ENCODE measurements at regions not wholly inside any gene's neighbourhood (a gene's known extent, or its start where the extent isn't known, plus 50 kb on each side); places are given as distances from the start of the nearest gene placed in this dataset.
"Not testable (repeated sequence)": the region's sequence is repeated elsewhere in the genome, so short reads cannot be mapped to it uniquely, and the experiment has no call there.

DNA sequence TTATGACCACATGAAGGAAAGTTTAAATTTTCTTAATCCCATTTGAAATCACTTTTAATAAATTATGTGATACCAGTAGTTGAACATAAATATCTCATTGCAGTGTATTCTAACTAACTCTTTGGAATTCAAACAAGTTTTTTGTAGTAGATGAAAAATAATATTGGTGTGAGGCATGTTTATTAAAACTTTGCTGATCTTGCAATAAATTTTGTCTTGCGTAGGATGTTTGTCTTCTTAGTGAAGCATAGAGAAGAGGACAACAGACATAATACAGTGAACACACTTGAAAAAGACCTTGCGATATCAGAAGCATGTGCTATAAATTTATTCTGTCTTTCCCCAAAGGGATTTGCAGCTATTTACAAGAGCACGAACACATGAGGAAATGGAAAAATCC lies 140.7 kb downstream of the HTR1B start:
- DNase-seq, result no peak

GRCh38 chr6:77318256-77318655 lies 145.0 kb downstream of the HTR1B start:
- DNase-seq, result no peak

- no peak for DNase-seq
Measured at GRCh38 chr6:77313595-77313994, 149.7 kb downstream of the HTR1B start.

DNA sequence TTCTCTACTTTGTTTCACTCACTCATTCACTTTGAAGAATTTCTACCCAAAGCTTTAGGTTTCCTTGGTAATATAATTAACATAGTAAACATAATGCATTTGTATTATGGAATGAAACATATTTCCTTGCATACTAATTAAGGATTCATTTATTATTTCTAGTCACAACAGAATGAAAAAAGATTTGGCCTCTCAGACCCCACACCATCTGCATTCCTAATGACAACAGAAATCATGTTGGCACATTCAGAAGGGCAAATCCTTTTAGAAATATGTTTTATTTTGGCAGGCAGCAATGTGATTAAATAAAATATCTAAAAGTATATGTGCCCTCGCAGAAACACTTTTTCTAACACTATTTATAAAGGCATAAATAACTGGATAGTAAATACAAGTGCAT lies 163.4 kb downstream of the HTR1B start:
- DNase-seq, result no peak

GRCh38 chr6:77298283-77298682 lies 165.0 kb downstream of the HTR1B start:
- DNase-seq, result no peak

GRCh38 chr6:77292564-77293546 lies 170.4 kb downstream of the HTR1B start:
- DNase-seq, result no peak

DNA sequence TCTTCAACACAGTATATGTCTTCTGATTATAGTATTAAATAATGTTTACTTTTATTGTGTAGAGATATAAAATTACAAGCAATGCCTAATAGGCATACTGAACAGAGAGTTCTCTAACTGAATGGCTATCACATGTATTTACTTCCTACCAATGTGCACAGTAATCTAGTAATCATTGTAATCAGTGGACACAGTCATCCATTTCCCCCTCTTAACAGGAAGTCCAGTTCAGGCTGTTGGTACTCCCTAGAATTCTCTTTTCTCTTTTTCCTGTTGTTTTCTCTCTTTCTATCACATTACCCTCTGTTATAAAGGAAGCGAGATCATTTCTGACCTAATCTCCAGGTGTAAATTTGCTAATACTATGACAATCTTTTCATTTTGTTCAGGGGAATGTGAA lies 172.5 kb downstream of the HTR1B start:
- DNase-seq, result no peak

DNA sequence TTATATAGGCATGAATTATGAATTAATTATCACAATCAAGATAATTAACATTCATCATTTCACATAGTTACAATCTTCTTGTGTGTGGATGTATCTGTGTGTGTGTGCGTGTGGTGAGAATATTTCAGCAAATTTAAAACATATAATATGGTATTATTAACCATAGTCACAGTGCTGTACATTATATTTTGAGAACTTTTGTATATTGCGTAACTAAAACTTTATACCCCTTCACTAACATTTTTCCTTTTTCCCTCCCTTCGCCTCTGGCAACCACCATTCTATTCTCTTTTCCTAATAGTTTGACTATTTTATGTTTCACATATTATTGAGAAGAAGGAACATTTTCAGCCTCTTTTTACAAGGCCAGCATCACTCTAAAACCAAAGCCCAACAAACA lies 176.8 kb downstream of the HTR1B start:
- no peak for DNase-seq

DNA sequence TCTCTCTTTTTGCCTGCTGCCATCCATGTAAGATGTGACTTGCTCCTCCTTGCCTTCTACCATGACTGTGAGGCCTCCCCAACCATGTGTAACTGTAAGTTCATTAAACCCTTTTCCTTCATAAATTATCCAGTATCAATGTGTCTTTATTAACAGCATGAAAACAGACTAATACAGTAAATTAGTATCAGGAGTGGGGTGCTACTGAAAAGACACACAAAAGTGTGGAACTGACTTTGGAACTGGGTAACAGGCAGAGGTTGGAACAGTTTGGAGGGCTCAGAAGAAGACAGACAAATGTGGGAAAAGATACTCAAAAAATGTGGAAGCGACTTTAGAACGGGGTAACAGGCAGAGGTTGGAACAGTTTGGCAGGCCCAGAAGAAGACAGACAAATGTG lies 189.4 kb downstream of the HTR1B start:
- no peak for DNase-seq

GRCh38 chr6:77264970-77265369 lies 198.3 kb downstream of the HTR1B start:
- DNase-seq, result no peak

DNA sequence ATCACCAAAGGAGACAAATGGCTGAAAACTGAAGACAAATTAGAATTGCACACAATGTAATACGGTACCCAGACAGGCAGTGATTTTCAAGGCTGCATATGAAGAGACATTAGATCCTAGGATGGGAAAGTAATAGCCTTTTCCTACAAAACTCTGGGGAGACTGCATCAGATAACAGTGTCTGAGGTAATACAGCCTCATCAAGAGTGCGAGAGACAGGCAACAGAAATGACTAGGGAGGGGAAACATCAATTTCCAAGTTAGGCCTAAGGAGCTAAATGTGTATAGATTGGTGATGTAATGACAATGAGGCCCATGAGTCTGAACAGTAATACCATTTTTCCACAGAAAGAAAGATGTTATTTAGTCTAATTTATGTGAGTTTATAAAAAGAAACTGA lies 200.3 kb downstream of the HTR1B start:
- DNase-seq, result no peak

- not testable (repeated sequence) for DNase-seq
Measured at GRCh38 chr6:77251801-77252200, 211.5 kb downstream of the HTR1B start.

DNA sequence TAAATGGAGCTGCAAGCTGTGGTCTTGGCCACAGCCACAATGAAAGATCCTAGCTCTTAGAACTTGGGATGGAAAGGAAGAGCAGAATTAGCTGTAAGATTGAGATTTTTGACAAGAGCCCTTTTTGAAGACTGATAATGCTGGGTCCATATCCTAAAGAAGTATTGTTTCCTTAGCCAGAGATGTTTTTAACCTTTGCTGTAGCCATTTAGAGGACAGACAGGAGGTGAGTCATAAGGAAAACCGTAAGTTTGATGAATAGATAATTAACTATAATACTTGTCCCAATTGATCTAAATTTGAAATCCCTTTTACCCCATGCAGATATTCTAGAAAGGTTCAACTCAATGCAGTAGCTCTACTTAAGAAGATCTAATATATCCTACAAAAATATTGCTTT lies 213.7 kb downstream of the HTR1B start:
- no peak for DNase-seq

GRCh38 chr6:77245026-77245425 lies 218.3 kb downstream of the HTR1B start:
- no peak for DNase-seq

DNA sequence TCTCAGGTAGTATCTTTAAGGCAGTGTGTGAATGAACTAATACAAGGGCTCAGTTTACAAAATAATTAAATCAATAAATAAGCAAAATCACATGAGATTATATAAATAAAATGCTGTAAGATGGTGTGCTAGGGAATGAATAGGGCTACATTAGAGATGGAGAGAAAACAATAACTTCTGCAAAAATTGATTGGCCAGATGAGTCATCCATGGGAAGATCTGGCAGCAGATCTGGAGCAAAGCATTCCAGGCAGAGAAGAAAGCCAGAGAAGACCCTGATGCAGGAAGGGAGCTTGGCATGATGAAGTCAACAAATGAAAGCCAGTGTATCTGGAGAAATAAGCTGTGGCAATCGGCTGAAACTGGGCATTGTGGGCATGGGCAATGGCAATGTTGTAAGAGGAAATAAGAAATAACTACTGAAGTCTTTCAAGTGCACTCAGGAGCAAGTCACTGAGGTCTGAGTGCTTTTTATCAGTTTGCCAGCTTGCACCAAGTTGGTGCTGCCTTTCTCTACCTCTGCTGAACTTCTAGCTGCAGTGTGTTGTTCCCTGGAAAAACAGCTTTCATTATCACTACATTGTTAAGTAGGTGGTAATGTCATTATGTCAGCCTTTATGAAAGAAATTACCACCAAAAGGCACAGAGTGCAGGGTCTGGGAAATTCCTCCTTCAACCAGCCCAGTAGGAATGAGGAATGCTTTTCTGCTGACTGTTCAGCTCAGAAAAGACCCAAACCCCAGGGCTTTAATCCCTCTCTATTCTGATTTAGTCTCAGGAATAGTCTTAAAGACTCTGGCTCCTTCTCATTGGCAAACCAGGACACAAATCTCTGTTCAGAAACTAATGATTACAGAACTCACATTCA lies 231.6 kb downstream of the HTR1B start:
- DNase-seq, result no peak

- no peak for DNase-seq
Measured at GRCh38 chr6:77228279-77228678, 235.0 kb downstream of the HTR1B start.

GRCh38 chr6:77217896-77218295 lies 245.4 kb downstream of the HTR1B start:
- DNase-seq, result no peak

DNA sequence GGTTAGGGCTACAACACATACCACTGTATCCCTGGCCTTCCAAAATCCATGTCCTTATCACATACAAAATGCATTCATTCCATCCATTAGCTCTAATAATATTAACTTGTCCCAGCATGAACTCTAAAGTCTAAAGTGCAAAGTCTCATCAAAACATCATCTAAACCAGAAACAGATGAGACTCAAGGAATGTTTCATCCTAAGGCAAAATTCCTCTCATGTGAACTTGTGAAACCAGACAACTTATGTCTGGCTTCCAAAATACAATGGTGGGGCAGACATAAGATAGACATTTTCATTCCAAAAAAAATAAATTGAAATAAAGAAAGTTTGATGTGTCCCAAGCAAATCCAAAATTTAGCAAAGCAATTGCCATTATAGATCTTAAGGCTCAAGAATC lies 257.4 kb downstream of the HTR1B start:
- DNase-seq, result no peak

- no peak for DNase-seq
Measured at GRCh38 chr6:77204555-77204954, 258.7 kb downstream of the HTR1B start.

DNA sequence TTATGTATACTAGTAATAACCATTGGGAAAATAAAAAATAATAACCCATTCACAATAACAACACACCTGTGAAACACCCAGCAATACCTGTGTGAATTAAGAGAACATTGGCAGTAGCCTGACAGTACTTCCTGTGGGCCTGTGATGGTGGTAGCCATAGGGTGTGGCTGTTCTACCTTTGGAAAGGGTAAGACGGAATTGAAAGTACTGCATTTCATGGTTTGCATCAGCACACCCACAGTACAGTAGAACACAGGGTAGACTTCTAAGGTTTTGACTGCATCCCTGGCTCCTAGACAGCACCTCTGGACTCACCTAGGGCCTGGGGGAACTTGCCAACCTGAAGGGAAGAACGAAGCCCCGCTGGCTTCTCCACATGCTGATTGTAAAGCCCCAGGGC lies 279.8 kb downstream of the HTR1B start:
- no peak for DNase-seq

DNA sequence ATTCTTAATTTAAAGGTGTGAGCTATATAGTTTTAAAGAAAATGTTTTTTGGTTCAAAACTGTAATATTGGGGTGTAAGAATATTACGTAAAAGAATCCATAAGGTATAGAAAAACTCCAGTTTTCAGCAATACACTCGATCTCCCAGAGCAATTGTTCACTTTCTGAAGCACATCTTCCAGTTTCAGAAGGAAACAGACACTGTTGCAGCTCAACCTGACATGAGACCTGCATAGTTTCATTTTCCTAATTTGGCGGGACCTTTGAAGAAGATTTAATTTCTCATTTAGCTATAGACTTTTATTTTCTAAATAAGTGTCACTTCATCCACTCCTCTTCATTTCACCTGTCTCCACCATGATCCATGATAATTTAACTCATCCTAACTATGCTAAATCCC lies 281.5 kb downstream of the HTR1B start:
- no peak for DNase-seq

DNA sequence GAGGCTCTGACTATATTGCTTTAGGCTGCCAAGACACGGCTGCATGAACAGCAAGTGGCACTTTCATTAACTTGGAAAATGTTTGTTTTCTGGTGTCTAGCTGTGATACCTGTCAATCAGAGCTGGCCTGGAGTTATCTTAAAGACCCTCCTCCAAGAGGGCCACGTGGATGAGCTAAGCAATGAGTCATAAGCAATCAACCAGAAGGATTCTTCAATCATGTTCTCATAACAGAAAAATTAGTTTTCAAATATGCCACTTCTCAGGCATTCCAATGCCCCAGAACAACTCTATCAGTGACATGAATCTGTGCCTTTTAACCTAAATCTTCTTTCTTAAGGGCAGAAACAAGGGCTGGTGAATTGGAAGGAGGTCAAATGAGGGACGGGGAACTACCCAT lies 283.0 kb downstream of the HTR1B start:
- DNase-seq, result no peak

GRCh38 chr6:77178821-77179220 lies 284.5 kb downstream of the HTR1B start:
- DNase-seq, result no peak

DNA sequence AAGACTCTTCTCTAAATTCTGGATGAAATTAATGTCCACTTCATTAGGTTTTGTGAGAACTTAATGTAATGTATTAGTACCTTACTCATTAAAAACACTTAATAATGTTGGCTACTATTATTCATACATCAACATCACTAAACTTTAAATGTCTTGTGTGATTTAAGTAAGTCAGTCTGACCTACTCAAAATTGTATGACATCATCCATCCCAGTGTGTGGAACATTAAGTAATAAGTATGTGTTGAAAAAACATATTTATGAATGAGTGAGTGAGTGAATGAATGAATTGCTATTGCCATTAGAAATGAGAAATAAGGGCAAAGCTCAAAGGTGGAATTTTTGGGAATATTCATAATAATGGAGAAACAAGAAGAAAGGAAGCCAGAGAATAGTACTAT lies 285.8 kb downstream of the HTR1B start:
- no peak for DNase-seq

Data from right hindlimb (tissue), 1 donor.